ENCODE measurements at regions not wholly inside any gene's neighbourhood (a gene's known extent, or its start where the extent isn't known, plus 50 kb on each side); places are given as distances from the start of the nearest gene placed in this dataset.

DNA sequence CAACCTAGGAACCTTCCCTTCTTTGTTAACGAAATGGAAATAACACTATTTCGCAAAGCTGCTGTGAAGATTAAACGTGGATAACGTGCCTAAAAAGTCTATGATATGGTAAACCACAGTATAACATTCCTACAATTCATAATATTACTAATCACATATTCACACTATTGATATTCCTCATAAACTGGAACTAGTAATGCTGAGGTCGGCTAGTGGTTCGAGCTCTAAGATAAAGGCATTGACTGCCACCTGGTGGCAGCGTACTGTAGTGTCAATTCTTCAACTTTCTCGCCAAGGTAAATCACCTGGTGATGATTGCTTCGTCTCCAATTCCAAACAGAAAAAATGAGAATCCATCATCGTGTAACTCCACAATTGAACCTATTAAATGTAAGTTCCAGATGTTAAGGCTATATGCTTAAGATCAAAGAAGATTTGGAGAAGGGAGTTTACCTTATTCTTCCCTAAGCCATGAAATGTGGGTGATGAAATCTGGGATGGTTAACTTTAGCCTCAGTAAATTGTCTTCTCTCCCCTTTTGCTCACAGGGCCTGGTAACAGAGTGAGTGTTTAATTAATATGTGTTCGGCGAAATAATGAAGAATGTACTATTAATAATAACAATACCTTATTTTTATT is 197.5 kb upstream of the TMEM132C start:
- POLR2A ChIA-PET, result no interaction called here
- ATAC-seq (no peak), DNase-seq (peak; percentile 50)
- intact Hi-C loops (cut with micrococcal nuclease), result no loop called here
- TF ChIP-seq, protein P1, sequence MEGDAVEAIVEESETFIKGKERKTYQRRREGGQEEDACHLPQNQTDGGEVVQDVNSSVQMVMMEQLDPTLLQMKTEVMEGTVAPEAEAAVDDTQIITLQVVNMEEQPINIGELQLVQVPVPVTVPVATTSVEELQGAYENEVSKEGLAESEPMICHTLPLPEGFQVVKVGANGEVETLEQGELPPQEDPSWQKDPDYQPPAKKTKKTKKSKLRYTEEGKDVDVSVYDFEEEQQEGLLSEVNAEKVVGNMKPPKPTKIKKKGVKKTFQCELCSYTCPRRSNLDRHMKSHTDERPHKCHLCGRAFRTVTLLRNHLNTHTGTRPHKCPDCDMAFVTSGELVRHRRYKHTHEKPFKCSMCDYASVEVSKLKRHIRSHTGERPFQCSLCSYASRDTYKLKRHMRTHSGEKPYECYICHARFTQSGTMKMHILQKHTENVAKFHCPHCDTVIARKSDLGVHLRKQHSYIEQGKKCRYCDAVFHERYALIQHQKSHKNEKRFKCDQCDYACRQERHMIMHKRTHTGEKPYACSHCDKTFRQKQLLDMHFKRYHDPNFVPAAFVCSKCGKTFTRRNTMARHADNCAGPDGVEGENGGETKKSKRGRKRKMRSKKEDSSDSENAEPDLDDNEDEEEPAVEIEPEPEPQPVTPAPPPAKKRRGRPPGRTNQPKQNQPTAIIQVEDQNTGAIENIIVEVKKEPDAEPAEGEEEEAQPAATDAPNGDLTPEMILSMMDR (IDR thresholded peaks at IDR 0.05), result peak; percentile 74
- Mint-ChIP-seq H3K27ac (no peak overlapping the region), H3K36me3 (ENCODE audit: low read depth) (no peaks in the 10 kb centered on the region), H3K4me1 (ENCODE audit: low read depth) (no peaks in the 10 kb centered on the region), H3K9me3 (peaks cover 2% of the 10 kb centered on the region), H3K4me3 (no peak overlapping the region), H3K27me3 (peaks cover 2% of the 10 kb centered on the region)
- CTCF ChIA-PET, result interaction anchor here (0.5 to 2.1 kb wide), 8 partner anchors 9 to 961 kb away, joined by 3 to 8 read pairs (median 3); no protein-coding TSS in a partner anchor

DNA sequence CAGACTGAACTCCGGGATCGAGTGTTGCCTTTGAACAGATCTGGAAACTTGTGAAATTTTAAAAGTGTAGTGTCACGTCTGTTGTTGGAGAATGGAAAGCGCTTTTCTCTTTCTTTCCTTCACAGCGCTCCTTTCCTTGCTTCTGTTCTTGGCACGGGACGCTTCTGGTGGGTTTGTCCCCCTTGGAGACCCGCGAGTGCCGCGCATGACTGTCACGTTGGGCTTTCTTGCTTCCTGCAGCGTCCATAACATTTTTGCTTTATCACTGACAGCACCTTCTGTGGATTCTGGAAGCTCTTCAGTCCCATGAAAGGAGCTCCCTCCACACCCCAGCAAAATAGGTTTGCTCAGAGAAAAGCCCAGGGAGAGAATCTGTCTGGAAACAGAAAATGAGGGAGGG is 193.0 kb upstream of the TMEM132C start:
- intact Hi-C loops (cut with micrococcal nuclease), result no loop called here

DNA sequence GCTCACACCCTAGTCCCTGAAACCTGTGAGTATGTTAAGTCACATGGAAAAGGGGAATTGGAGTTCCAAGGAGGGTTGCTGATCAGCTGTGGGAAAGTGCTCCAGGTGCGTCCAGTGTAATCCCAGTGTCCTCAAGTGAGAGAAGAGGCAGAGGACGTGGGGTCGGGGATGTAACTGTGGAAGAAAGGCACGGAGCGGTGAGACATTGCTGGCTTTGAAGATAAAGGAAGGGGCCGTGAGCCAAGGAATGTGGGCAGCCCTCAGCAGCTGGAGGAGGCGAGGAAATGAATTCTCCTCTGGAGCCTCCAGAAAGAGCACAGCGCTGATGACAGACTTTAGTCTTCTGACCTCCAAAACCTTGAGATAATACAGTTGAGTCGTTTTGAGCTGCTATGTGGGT is 191.6 kb upstream of the TMEM132C start:
- no peak for ATAC-seq
- intact Hi-C loops (cut with micrococcal nuclease), result no loop called here
- Mint-ChIP-seq H3K27me3 (no peaks in the 10 kb centered on the region), H3K36me3 (ENCODE audit: low read depth) (no peaks in the 10 kb centered on the region), H3K4me3 (no peak overlapping the region), H3K4me1 (ENCODE audit: low read depth) (no peaks in the 10 kb centered on the region), H3K27ac (no peak overlapping the region), H3K9me3 (no peaks in the 10 kb centered on the region)
- TF ChIP-seq, protein P1 (IDR thresholded peaks at IDR 0.05), result no peak
- CTCF ChIA-PET, result no interaction called here
- no peak for DNase-seq
- POLR2A ChIA-PET, result no interaction called here

More for the DNA sequence above, 193.0 kb upstream of the TMEM132C start:
- ChIA-PET POLR2A (no interaction called here), CTCF (no interaction called here)
- no peak overlapping the region for H3K27ac Mint-ChIP-seq
- TF ChIP-seq, protein P1 (IDR thresholded peaks at IDR 0.05), result no peak
- no peaks in the 10 kb centered on the region for H3K27me3 Mint-ChIP-seq
- no peak for DNase-seq
- ATAC-seq, result no peak
- no peak overlapping the region for H3K4me3 Mint-ChIP-seq
- no peaks in the 10 kb centered on the region for H3K9me3 Mint-ChIP-seq
- H3K4me1 Mint-ChIP-seq (ENCODE audit: low read depth), result no peaks in the 10 kb centered on the region
- no peaks in the 10 kb centered on the region for H3K36me3 Mint-ChIP-seq (ENCODE audit: low read depth)

DNA sequence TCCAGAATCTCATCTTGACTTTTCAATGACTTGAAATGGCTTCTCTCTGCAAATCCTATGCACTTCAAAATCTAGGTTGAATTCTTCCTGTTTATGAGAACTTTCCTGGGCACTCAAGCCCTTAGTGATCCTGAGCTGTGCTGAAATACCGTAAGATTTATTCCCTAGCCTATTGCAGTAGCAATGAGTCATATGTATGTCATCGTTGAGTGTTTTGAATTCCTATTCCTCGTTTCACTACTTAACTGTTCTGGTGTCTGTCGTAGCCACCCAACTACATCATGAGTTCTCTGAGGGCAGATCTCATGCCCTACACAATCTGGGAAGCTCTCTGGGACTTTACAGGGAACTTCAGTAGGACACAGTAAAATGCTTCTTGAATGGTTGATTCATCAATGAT is 190.8 kb upstream of the TMEM132C start:
- CTCF ChIA-PET, result no interaction called here
- Mint-ChIP-seq H3K9me3 (no peaks in the 10 kb centered on the region), H3K36me3 (ENCODE audit: low read depth) (no peaks in the 10 kb centered on the region), H3K4me3 (no peak overlapping the region), H3K27ac (no peak overlapping the region), H3K4me1 (ENCODE audit: low read depth) (no peaks in the 10 kb centered on the region), H3K27me3 (no peaks in the 10 kb centered on the region)
- intact Hi-C loops (cut with micrococcal nuclease), result no loop called here
- TF ChIP-seq, protein P1 (IDR thresholded peaks at IDR 0.05), result no peak
- ATAC-seq (no peak), DNase-seq (no peak)
- POLR2A ChIA-PET, result no interaction called here

DNA sequence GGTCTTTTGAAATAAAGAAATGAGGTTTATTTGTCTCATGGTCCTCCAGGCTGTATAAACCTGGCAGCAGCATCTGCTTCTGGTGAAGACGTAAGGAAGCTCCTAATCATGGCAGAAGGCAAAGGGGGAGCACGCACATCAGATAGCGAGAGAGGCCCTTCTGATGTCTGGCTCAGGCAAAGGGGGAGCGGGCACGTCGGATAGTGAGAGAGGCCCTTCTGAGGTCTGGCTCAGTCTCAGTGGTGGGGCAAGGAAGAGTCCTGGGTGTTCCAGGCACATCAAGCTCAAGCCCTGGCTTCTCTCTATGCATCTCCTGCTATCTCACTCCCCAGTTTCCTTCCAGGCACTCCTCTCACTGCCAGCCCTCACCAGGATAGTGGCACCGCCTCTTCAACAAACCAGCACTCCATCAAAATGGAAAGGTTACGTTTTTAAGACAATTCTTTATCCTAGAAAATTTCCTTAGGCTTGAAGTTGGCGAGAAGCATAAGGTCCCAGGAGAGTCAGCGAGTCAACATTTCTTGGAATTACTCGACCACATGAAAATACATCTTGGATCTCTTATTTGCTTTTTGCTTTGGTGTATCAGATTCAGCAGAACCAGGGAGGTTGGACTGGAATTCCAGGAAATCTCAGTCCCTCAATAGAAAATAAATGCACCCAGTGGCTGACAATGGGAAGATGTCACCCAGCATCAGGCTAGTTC is 189.6 kb upstream of the TMEM132C start:
- ChIA-PET POLR2A (no interaction called here), CTCF (no interaction called here)
- DNase-seq (no peak), ATAC-seq (no peak)
- intact Hi-C loops (cut with micrococcal nuclease), result no loop called here
- Mint-ChIP-seq H3K36me3 (ENCODE audit: low read depth) (no peaks in the 10 kb centered on the region), H3K27me3 (no peaks in the 10 kb centered on the region), H3K4me3 (no peak overlapping the region), H3K4me1 (ENCODE audit: low read depth) (no peaks in the 10 kb centered on the region), H3K9me3 (no peaks in the 10 kb centered on the region), H3K27ac (no peak overlapping the region)
- TF ChIP-seq, protein P1 (IDR thresholded peaks at IDR 0.05), result no peak
